Activated T-cell treated with anti-CD3 and anti-CD28 coated beads, Interleukin-2, amount 50 U/mL, for 24 hours (primary cell): ENCODE measurements at regions not wholly inside any gene's neighbourhood (a gene's known extent, or its start where the extent isn't known, plus 50 kb on each side); places are given as distances from the start of the nearest gene placed in this dataset.
A peak's percentile ranks its signal among the peaks of the same experiment; 100 is the strongest.
"Not testable (repeated sequence)": the region's sequence is repeated elsewhere in the genome, so short reads cannot be mapped to it uniquely, and the experiment has no call there.

ENCODE experiments used
- DNase-seq: peaks from one replicate; pipeline ENCODE4 v3.0.0-alpha.2; 2020
- H3K27ac Mint-ChIP-seq: 2 replicates; pipeline ENCODE4 v1.8.0; 2020; ENCODE audit warnings: mild to moderate bottlenecking, mixed read lengths
- H3K27me3 Mint-ChIP-seq: 2 replicates; pipeline ENCODE4 v1.8.0; 2020; ENCODE audit warnings: mixed read lengths
- H3K36me3 Mint-ChIP-seq: 2 replicates; pipeline ENCODE4 v1.8.0; 2020; ENCODE audit warnings: low read depth, mixed read lengths
- H3K4me1 Mint-ChIP-seq: 2 replicates; pipeline ENCODE4 v1.8.0; 2020; ENCODE audit warnings: low read depth, mixed read lengths
- H3K4me3 Mint-ChIP-seq: 2 replicates; pipeline ENCODE4 v1.8.0; 2020; ENCODE audit warnings: mild to moderate bottlenecking, moderate library complexity, mixed read lengths
- H3K9me3 Mint-ChIP-seq: 2 replicates; pipeline ENCODE4 v1.8.0; 2020; ENCODE audit warnings: mixed read lengths

- Mint-ChIP-seq H3K4me1 (no peaks in the 10 kb centered on the region), H3K4me3 (no peak overlapping the region), H3K27me3 (peaks cover 20% of the 10 kb centered on the region), H3K9me3 (no peaks in the 10 kb centered on the region), H3K27ac (no peak overlapping the region), H3K36me3 (no peaks in the 10 kb centered on the region)
- DNase-seq: no peak
Measured at GRCh38 chr15:30794388-30794787, 109.3 kb upstream of the FAN1 start.

- H3K4me1 Mint-ChIP-seq, DNase-seq, H3K36me3 Mint-ChIP-seq, H3K9me3 Mint-ChIP-seq, H3K4me3 Mint-ChIP-seq, H3K27ac Mint-ChIP-seq, H3K27me3 Mint-ChIP-seq: not testable (repeated sequence)
Measured at GRCh38 chr15:30799565-30799964, 104.2 kb upstream of the FAN1 start.

GRCh38 chr15:30801140-30801895 lies 102.4 kb upstream of the FAN1 start:
- H3K27ac Mint-ChIP-seq, H3K9me3 Mint-ChIP-seq, DNase-seq, H3K4me1 Mint-ChIP-seq, H3K36me3 Mint-ChIP-seq, H3K4me3 Mint-ChIP-seq, H3K27me3 Mint-ChIP-seq: not testable (repeated sequence)

- not testable (repeated sequence) for H3K27me3 Mint-ChIP-seq, DNase-seq, H3K4me3 Mint-ChIP-seq, H3K36me3 Mint-ChIP-seq, H3K4me1 Mint-ChIP-seq, H3K9me3 Mint-ChIP-seq, H3K27ac Mint-ChIP-seq
Measured at GRCh38 chr15:30802001-30802400, 101.7 kb upstream of the FAN1 start.

- H3K9me3 Mint-ChIP-seq, DNase-seq, H3K4me3 Mint-ChIP-seq, H3K27ac Mint-ChIP-seq, H3K27me3 Mint-ChIP-seq, H3K4me1 Mint-ChIP-seq, H3K36me3 Mint-ChIP-seq: not testable (repeated sequence)
Measured at GRCh38 chr15:30803703-30804102, 100.0 kb upstream of the FAN1 start.

GRCh38 chr15:30816430-30816829 lies 87.3 kb upstream of the FAN1 start:
- H3K4me1 Mint-ChIP-seq: no peaks in the 10 kb centered on the region
- H3K4me3 Mint-ChIP-seq: no peak overlapping the region
- no peaks in the 10 kb centered on the region for H3K36me3 Mint-ChIP-seq
- no peak for DNase-seq
- H3K9me3 Mint-ChIP-seq: no peaks in the 10 kb centered on the region
- no peak overlapping the region for H3K27ac Mint-ChIP-seq
- no peaks in the 10 kb centered on the region for H3K27me3 Mint-ChIP-seq

- peak; percentile 76 for DNase-seq
- H3K4me1 Mint-ChIP-seq: peaks cover 30% of the 10 kb centered on the region
- peak overlapping the region; percentile 96 for H3K27ac Mint-ChIP-seq
- not testable (repeated sequence) for H3K27me3 Mint-ChIP-seq, H3K9me3 Mint-ChIP-seq
- H3K36me3 Mint-ChIP-seq: peaks cover 34% of the 10 kb centered on the region
- peak overlapping the region; percentile 87 for H3K4me3 Mint-ChIP-seq
Measured at GRCh38 chr15:30823068-30823813, 80.5 kb upstream of the FAN1 start.

- H3K36me3 Mint-ChIP-seq: peaks cover 47% of the 10 kb centered on the region
- no peak for DNase-seq
- peaks cover 37% of the 10 kb centered on the region for H3K4me1 Mint-ChIP-seq
- peak overlapping the region; percentile 79 for H3K27ac Mint-ChIP-seq
- peak overlapping the region; percentile 87 for H3K4me3 Mint-ChIP-seq
- H3K27me3 Mint-ChIP-seq: no peaks in the 10 kb centered on the region
- no peaks in the 10 kb centered on the region for H3K9me3 Mint-ChIP-seq
Measured at GRCh38 chr15:30824518-30825195, 79.1 kb upstream of the FAN1 start.

GRCh38 chr15:30827625-30828303 lies 76.0 kb upstream of the FAN1 start:
- DNase-seq: no peak
- H3K9me3 Mint-ChIP-seq: no peaks in the 10 kb centered on the region
- H3K36me3 Mint-ChIP-seq: peaks cover 72% of the 10 kb centered on the region
- no peak overlapping the region for H3K4me3 Mint-ChIP-seq
- peaks cover 49% of the 10 kb centered on the region for H3K4me1 Mint-ChIP-seq
- peak overlapping the region; percentile 78 for H3K27ac Mint-ChIP-seq
- no peaks in the 10 kb centered on the region for H3K27me3 Mint-ChIP-seq

GRCh38 chr15:30828304-30828639 lies 75.4 kb upstream of the FAN1 start:
- not testable (repeated sequence) for H3K4me3 Mint-ChIP-seq, DNase-seq, H3K27me3 Mint-ChIP-seq, H3K9me3 Mint-ChIP-seq, H3K27ac Mint-ChIP-seq
- Mint-ChIP-seq H3K4me1 (peaks cover 51% of the 10 kb centered on the region), H3K36me3 (peaks cover 78% of the 10 kb centered on the region)

GRCh38 chr15:30830961-30831360 lies 72.8 kb upstream of the FAN1 start:
- no peak for DNase-seq
- no peaks in the 10 kb centered on the region for H3K9me3 Mint-ChIP-seq
- peaks cover 45% of the 10 kb centered on the region for H3K4me1 Mint-ChIP-seq
- H3K27ac Mint-ChIP-seq: peak overlapping the region; percentile 14
- H3K4me3 Mint-ChIP-seq: no peak overlapping the region
- no peaks in the 10 kb centered on the region for H3K27me3 Mint-ChIP-seq
- peaks cover 80% of the 10 kb centered on the region for H3K36me3 Mint-ChIP-seq

GRCh38 chr15:30833379-30833778 lies 70.3 kb upstream of the FAN1 start:
- peaks cover 34% of the 10 kb centered on the region for H3K4me1 Mint-ChIP-seq
- H3K4me3 Mint-ChIP-seq, H3K9me3 Mint-ChIP-seq, DNase-seq, H3K27me3 Mint-ChIP-seq: not testable (repeated sequence)
- H3K27ac Mint-ChIP-seq: peak overlapping the region; percentile 28
- peaks cover 80% of the 10 kb centered on the region for H3K36me3 Mint-ChIP-seq

- H3K9me3 Mint-ChIP-seq, H3K4me3 Mint-ChIP-seq, H3K27me3 Mint-ChIP-seq, DNase-seq: not testable (repeated sequence)
- Mint-ChIP-seq H3K4me1 (peaks cover 38% of the 10 kb centered on the region), H3K27ac (peak overlapping the region; percentile 48), H3K36me3 (peaks cover 79% of the 10 kb centered on the region)
Measured at GRCh38 chr15:30841639-30842038, 62.1 kb upstream of the FAN1 start.

GRCh38 chr15:30842798-30843472 lies 60.8 kb upstream of the FAN1 start:
- H3K27ac Mint-ChIP-seq: peak overlapping the region; percentile 20
- peak overlapping the region; percentile 38 for H3K4me3 Mint-ChIP-seq
- H3K4me1 Mint-ChIP-seq: peaks cover 39% of the 10 kb centered on the region

More at GRCh38 chr15:30842798-30843472, 60.8 kb upstream of the FAN1 start:
- H3K36me3 Mint-ChIP-seq: peaks cover 70% of the 10 kb centered on the region
- H3K9me3 Mint-ChIP-seq, DNase-seq, H3K27me3 Mint-ChIP-seq: not testable (repeated sequence)
